Smooth muscle cell (in vitro differentiated cells): ENCODE measurements at regions not wholly inside any gene's neighbourhood (a gene's known extent, or its start where the extent isn't known, plus 50 kb on each side); places are given as distances from the start of the nearest gene placed in this dataset.

Source experiments
- DNase-seq: peaks from one replicate; lab custom pipeline; 2025; ENCODE audit not compliant: unreplicated experiment; lab: John Stamatoyannopoulos, UW
- H2AFZ ChIP-seq: fragments of 200-600 bp; sonication (generic); 2 replicates; pipeline ENCODE4 v1.6.0; 2016; ENCODE audit warnings: antibody characterized with exemption, low read depth, mild to moderate bottlenecking
- H3F3A ChIP-seq: fragments of 200-600 bp; sonication (generic); 2 replicates; pipeline ENCODE4 v1.6.0; 2017; ENCODE audit warnings: antibody characterized with exemption, low read depth
- H3K27ac ChIP-seq: fragments of 200-600 bp; sonication (generic); 2 replicates; pipeline ENCODE4 v1.5.1; 2016; ENCODE audit warnings: low read depth, mild to moderate bottlenecking
- H3K27me3 ChIP-seq: fragments of 200-600 bp; sonication (generic); 2 replicates; pipeline ENCODE4 v1.6.1; 2016; ENCODE audit warnings: low read depth, mild to moderate bottlenecking
- H3K36me3 ChIP-seq: fragments of 200-600 bp; sonication (generic); 2 replicates; pipeline ENCODE4 v1.5.1; 2016; ENCODE audit warnings: low read depth
- H3K4me1 ChIP-seq: fragments of 200-600 bp; sonication (generic); 2 replicates; pipeline ENCODE4 v1.5.1; 2016; ENCODE audit warnings: low read depth
- H3K4me2 ChIP-seq: fragments of 200-600 bp; sonication (generic); 2 replicates; pipeline ENCODE4 v1.6.0; 2016; ENCODE audit warnings: mild to moderate bottlenecking
- H3K4me3 ChIP-seq: fragments of 200-600 bp; sonication (generic); 2 replicates; pipeline ENCODE4 v1.5.1; 2016; ENCODE audit warnings: mild to moderate bottlenecking
- H3K79me2 ChIP-seq: fragments of 200-600 bp; sonication (generic); 2 replicates; pipeline ENCODE4 v1.6.0; 2016; ENCODE audit warnings: low read depth, mild to moderate bottlenecking
- H3K9ac ChIP-seq: fragments of 200-600 bp; sonication (generic); 2 replicates; pipeline ENCODE4 v1.6.0; 2016; ENCODE audit warnings: low read depth
- H3K9me3 ChIP-seq: fragments of 200-600 bp; sonication (generic); replicated peaks from 2 replicates; pipeline ENCODE4 v1.5.1; 2016; ENCODE audit warnings: low read depth
- H4K20me1 ChIP-seq: fragments of 200-600 bp; sonication (generic); 2 replicates; pipeline ENCODE4 v1.6.0; 2016; ENCODE audit warnings: low read depth
- WGBS: methylation state at CpG from one replicate; pipeline ENCODE4 v1.1.7; 2016; ENCODE audit warnings: low lambda C conversion rate; 5-methylcytosine and 5-hydroxymethylcytosine counted together
- TF ChIP-seq, protein P1 (sequence below): fragments of 200-600 bp; sonication (generic); IDR thresholded peaks from 2 replicates; pipeline ENCODE4 v1.5.1; 2017; ENCODE audit warnings: borderline replicate concordance, mild to moderate bottlenecking, antibody characterized with exemption; ENCODE audit not compliant: insufficient read depth, poor library complexity, severe bottlenecking

DNA sequence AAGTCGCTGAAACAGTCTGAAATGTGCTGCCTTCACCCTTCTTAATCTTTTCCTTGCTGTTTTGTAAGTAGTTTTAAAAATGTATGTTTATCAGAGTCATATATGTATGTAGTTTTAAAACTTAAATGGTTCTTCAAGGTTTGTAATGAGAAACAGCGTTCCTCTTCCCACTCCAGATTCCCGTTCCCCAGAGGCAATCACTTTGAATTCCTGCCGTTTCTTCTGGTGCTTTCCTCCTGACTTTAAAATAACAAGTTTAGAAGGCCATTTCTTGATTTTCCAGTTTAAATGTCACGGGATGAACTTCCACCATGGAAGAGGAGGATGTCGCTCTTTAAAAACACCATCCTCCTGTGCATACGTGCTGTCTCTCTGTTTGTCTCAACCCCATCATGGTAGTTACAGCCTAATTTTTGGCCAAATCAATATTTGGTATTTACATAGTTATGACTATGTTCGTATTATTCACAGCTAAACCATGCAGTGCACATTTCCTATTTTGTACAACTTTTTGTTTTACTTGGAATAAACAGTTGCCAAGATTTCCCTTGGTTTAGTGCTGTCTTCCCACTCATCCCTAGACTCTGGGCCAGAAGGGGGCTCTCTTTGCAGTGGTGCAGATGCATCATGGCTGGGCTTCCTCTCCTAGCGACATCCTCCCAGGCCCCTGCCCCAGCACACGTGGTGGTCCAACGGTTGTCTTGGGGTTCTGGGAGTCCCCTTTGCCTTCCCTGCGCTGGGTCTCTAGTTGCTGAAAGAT is 151.4 kb downstream of the PTPN20 start:
- Histone ChIP-seq H2AFZ (no peak overlapping the region), H3K4me1 (no peaks in the 10 kb centered on the region), H3K27ac (no peak overlapping the region), H3K36me3 (no peaks in the 10 kb centered on the region), H3K4me2 (no peak overlapping the region), H3K79me2 (no peaks in the 10 kb centered on the region), H3K9ac (no peak overlapping the region), H4K20me1 (no peaks in the 10 kb centered on the region), H3F3A (no peaks in the 10 kb centered on the region), H3K27me3 (no peaks in the 10 kb centered on the region), H3K4me3 (no peak overlapping the region), H3K9me3 (no peaks in the 10 kb centered on the region)
- no peak for DNase-seq
- TF ChIP-seq, protein P1, sequence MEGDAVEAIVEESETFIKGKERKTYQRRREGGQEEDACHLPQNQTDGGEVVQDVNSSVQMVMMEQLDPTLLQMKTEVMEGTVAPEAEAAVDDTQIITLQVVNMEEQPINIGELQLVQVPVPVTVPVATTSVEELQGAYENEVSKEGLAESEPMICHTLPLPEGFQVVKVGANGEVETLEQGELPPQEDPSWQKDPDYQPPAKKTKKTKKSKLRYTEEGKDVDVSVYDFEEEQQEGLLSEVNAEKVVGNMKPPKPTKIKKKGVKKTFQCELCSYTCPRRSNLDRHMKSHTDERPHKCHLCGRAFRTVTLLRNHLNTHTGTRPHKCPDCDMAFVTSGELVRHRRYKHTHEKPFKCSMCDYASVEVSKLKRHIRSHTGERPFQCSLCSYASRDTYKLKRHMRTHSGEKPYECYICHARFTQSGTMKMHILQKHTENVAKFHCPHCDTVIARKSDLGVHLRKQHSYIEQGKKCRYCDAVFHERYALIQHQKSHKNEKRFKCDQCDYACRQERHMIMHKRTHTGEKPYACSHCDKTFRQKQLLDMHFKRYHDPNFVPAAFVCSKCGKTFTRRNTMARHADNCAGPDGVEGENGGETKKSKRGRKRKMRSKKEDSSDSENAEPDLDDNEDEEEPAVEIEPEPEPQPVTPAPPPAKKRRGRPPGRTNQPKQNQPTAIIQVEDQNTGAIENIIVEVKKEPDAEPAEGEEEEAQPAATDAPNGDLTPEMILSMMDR, result peak; percentile 10
- WGBS, result 70% methylated on average over 12 of the region's 12 CpGs

DNA sequence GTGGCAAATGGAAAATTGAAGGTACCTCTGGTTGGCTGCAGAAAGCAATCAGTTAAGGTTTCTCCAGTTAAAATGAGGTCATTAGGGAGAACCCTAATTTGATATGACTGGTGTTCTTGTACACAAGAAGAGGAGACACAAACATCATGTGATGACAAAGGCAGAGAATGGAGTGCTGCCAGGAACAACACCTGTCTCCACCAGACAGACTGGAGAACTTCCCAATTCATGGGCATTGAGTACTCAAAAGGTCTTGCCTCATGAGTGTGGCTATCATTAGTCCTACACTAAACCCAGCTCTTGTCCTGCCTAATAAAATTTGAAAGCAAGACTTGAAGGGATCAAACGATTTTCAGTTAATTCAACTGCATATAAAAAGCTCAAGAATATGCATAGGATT is 152.6 kb downstream of the PTPN20 start:
- Histone ChIP-seq H3K4me3 (no peak overlapping the region), H3K9me3 (no peaks in the 10 kb centered on the region), H4K20me1 (no peaks in the 10 kb centered on the region), H3K9ac (no peak overlapping the region), H3K4me2 (no peak overlapping the region), H3K79me2 (no peaks in the 10 kb centered on the region), H2AFZ (no peak overlapping the region), H3F3A (no peaks in the 10 kb centered on the region), H3K27ac (no peak overlapping the region), H3K36me3 (no peaks in the 10 kb centered on the region), H3K27me3 (no peaks in the 10 kb centered on the region), H3K4me1 (peaks cover 8% of the 10 kb centered on the region)
- WGBS, result 87% methylated on average over 1 of the region's 1 CpG
- no peak for DNase-seq
- TF ChIP-seq, protein P1, result no peak

DNA sequence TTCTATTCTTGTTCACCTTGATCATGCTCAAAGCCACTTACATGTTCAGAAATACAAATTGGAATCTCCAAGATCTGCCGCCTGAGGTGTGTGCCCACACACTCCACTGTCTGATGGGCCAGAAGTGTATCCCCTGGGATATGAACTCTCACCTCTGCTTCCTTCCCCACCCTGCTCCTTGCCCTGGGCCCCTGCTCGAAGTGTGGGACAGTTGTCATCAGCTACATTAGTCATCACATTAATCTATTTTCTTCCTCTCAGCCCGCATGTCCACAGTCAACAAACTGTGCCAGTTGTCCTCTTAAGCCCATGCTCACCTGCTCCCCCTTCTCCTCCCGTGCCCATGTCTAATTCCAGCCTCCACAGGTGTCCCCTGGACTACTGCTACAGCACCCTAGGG is 154.7 kb downstream of the PTPN20 start:
- H3K27ac ChIP-seq, result no peak overlapping the region
- H4K20me1 ChIP-seq, result no peaks in the 10 kb centered on the region
- no peak for DNase-seq
- H2AFZ ChIP-seq, result no peak overlapping the region
- H3K4me2 ChIP-seq, result no peak overlapping the region
- WGBS, result 64% methylated on average over 4 of the region's 4 CpGs
- H3K36me3 ChIP-seq, result no peaks in the 10 kb centered on the region
- H3F3A ChIP-seq, result no peaks in the 10 kb centered on the region
- no peak overlapping the region for H3K4me3 ChIP-seq
- TF ChIP-seq, protein P1, result no peak
- no peak overlapping the region for H3K9ac ChIP-seq
- no peaks in the 10 kb centered on the region for H3K27me3 ChIP-seq
- H3K4me1 ChIP-seq, result peaks cover 8% of the 10 kb centered on the region
- no peaks in the 10 kb centered on the region for H3K9me3 ChIP-seq
- no peaks in the 10 kb centered on the region for H3K79me2 ChIP-seq
